ENCODE measurements at regions not wholly inside any gene's neighbourhood (a gene's known extent, or its start where the extent isn't known, plus 50 kb on each side); places are given as distances from the start of the nearest gene placed in this dataset.

DNA sequence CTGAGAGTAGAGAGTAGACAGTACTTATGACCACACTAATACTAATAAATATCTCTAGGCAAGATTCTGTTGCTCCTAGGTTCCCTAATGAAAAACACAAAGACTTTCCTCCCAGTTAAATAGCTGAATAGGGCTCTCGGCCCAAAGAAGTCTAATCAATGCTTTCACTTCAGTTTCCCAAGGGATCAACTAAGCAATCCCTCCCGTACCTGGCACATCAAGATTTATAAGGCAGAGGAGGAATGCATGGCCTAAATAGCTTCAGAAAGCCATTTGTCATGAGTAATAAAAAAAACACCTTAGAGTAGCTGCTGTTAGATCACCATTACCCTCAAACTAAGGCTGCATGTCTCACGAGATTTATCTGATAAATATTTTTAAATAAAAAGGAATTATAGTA, 56.8 kb upstream of the EXOC1L start:
- TF ChIP-seq CEBPB (IDR thresholded peaks at IDR 0.05) (no peak), TCF12 (IDR thresholded peaks at IDR 0.05; ENCODE audit: low read depth) (no peak), TAF1 (IDR thresholded peaks at IDR 0.05; ENCODE audit: low read depth) (no peak)

All from Ishikawa (cell line).